ENCODE measurements at regions not wholly inside any gene's neighbourhood (a gene's known extent, or its start where the extent isn't known, plus 50 kb on each side); places are given as distances from the start of the nearest gene placed in this dataset.

- TF ChIP-seq ZNF280B (CRISPR knock-in tag; IDR thresholded peaks at IDR 0.05) (no peak), CREM (IDR thresholded peaks at IDR 0.05; ENCODE audit: low read depth) (no peak), ZNF551 (CRISPR knock-in tag; IDR thresholded peaks at IDR 0.05) (no peak), RAD51 (IDR thresholded peaks at IDR 0.05; ENCODE audit: borderline replicate concordance, low read depth) (no peak), ZNF449 (CRISPR knock-in tag; IDR thresholded peaks at IDR 0.05) (no peak), ZBTB9 (CRISPR knock-in tag; IDR thresholded peaks at IDR 0.05) (no peak)
These were observed 85.8 kb upstream of the DNAJC10 start (continued) for GRCh38 chr2:182630207-182630606.

GRCh38 chr2:182631299-182631698 lies 84.8 kb upstream of the DNAJC10 start:
- WGBS (ENCODE audit: insufficient coverage, low coverage, missing lambda C conversion rate): 11% methylated on average over 3 of the region's 3 CpGs
- H4K20me1 ChIP-seq (replicated peaks; ENCODE audit: control insufficient read depth, insufficient read depth, low read length): no peaks in the 10 kb centered on the region
- no peaks in the 10 kb centered on the region for H3K9me3 ChIP-seq (replicated peaks; ENCODE audit: control insufficient read depth, insufficient read depth, low read depth, low read length)
- H3K27me3 ChIP-seq (ENCODE audit: control insufficient read depth in 2 of 2, insufficient read depth in 2 of 2, low read length in 2 of 2): no peaks in the 10 kb centered on the region
- BruUV-seq (replicated peaks): no TSS peak
- ChIA-PET CTCF (ENCODE audit: low intra/inter-chr PET ratio) (no interaction called here), POLR2A (no interaction called here)
- H3K36me3 ChIP-seq (ENCODE audit: control insufficient read depth, insufficient read depth, low read length): no peaks in the 10 kb centered on the region
- H3K9ac ChIP-seq (ENCODE audit: insufficient read depth in 1 of 2, low read depth in 2 of 2, low read length in 2 of 2): no peak overlapping the region
- DNase-seq (ENCODE audit: extremely low read depth in 1 of 4, low spot score in 3 of 4) (no peak), ATAC-seq (no peak), FAIRE-seq (no peak)
- in situ Hi-C loops (cut with MboI) (no loop called here), intact Hi-C loops (cut with micrococcal nuclease) (no loop called here)
- H3K4me2 ChIP-seq (ENCODE audit: insufficient read depth, low read length): no peak overlapping the region
- H3K4me3 ChIP-seq: no peak overlapping the region
- H2AFZ ChIP-seq (ENCODE audit: low read depth, low read length): no peak overlapping the region
- no peaks in the 10 kb centered on the region for H3K79me2 ChIP-seq (ENCODE audit: control insufficient read depth, insufficient read depth, low read length)
- H3K4me1 ChIP-seq (replicated peaks in 1 of 2; ENCODE audit: control insufficient read depth in 2 of 2, insufficient read depth in 2 of 2, low read length in 2 of 2): no peaks in the 10 kb centered on the region
- no peak overlapping the region for H3K27ac ChIP-seq (ENCODE audit: extremely low read depth, low read depth, low read length)
- H3K9me1 ChIP-seq (ENCODE audit: control insufficient read depth, insufficient read depth, low read length): no peaks in the 10 kb centered on the region
- TF ChIP-seq RBM34 (IDR thresholded peaks at IDR 0.05; ENCODE audit: borderline replicate concordance, insufficient read depth, low read length): no peak
- no peak for TF ChIP-seq CUX1 (CRISPR knock-in tag; IDR thresholded peaks at IDR 0.05)
- TF ChIP-seq HDAC2 (IDR thresholded peaks at IDR 0.05): no peak
- TF ChIP-seq MAX (CRISPR knock-in tag; IDR thresholded peaks at IDR 0.05): no peak

Data from K562 (cell line).